Thyroid gland (tissue), 4 donors: ENCODE measurements at regions not wholly inside any gene's neighbourhood (a gene's known extent, or its start where the extent isn't known, plus 50 kb on each side); places are given as distances from the start of the nearest gene placed in this dataset.

ENCODE experiments used
- POLR2A ChIP-seq, 2 donors: fragments of 450-650 bp; IDR thresholded peaks; one replicate each; pipeline ENCODE4 v1.6.1; 2017; ENCODE audit warnings: antibody characterized with exemption in 2 of 2, mild to moderate bottlenecking in 2 of 2, moderate library complexity in 1 of 2
- TF ChIP-seq, protein P1 (sequence below), 6 experiments: fragments of 200-600 bp in 3 of 6; fragments of 450-650 bp in 3 of 6; sonication (generic) in 3 of 6; IDR thresholded peaks; one replicate each; pipeline ENCODE4 v1.5.1; 2016 to 2019; ENCODE audit warnings: antibody characterized with exemption in 6 of 6, mild to moderate bottlenecking in 2 of 6, inconsistent platforms in 1 of 6, moderate library complexity in 1 of 6

DNA sequence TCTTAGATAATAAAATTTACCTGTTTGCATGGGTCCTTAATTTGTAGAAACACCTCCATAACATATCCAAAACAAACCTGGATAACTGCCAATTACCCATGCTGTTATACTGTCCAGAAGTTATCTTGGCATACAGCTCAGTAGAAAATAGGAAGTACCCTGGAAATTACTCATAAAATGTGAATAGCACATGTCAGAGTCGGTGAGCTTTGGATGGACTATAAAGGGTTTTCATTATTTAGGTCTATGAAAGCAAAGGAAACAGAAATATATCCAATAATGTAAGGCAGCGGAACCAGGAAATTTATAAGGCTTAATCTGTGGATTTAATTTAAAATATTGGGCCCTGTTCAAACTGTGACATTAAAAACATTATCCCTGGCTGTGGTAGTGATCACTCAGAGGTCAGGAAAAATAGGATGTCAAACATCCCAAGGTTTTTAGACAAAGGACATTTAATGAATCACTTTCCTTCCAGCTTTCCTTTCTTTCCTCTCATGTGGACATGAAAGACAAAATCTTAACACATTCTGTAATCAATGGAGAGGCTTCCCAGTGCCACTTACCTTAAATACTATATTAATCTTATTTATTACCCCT lies 459.0 kb upstream of the DPH6 start:
- TF ChIP-seq, protein P1, sequence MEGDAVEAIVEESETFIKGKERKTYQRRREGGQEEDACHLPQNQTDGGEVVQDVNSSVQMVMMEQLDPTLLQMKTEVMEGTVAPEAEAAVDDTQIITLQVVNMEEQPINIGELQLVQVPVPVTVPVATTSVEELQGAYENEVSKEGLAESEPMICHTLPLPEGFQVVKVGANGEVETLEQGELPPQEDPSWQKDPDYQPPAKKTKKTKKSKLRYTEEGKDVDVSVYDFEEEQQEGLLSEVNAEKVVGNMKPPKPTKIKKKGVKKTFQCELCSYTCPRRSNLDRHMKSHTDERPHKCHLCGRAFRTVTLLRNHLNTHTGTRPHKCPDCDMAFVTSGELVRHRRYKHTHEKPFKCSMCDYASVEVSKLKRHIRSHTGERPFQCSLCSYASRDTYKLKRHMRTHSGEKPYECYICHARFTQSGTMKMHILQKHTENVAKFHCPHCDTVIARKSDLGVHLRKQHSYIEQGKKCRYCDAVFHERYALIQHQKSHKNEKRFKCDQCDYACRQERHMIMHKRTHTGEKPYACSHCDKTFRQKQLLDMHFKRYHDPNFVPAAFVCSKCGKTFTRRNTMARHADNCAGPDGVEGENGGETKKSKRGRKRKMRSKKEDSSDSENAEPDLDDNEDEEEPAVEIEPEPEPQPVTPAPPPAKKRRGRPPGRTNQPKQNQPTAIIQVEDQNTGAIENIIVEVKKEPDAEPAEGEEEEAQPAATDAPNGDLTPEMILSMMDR (IDR thresholded peaks at IDR 0.05): no peak
- no peak for TF ChIP-seq POLR2A (IDR thresholded peaks at IDR 0.05)
